Pancreas (tissue), 10 donors: ENCODE measurements at regions not wholly inside any gene's neighbourhood (a gene's known extent, or its start where the extent isn't known, plus 50 kb on each side); places are given as distances from the start of the nearest gene placed in this dataset.

Source experiments
- ATAC-seq, 4 donors: fragments of 200-7000 bp; cut with Tn5 transposase; one replicate each; pipeline versions ENCODE4 v1.8.0 to v1.9.1; 2020; ENCODE audit warnings: mild to moderate bottlenecking in 4 of 4, moderate library complexity in 4 of 4
- DNase-seq, 6 donors: peaks; one replicate each; pipeline ENCODE4 v3.0.0-alpha.2; 2020
- FAIRE-seq: peaks from 2 replicates; lab custom pipeline; 2012; peaks lifted over from hg19 to GRCh38; lab: Jason Lieb, UNC
- H3K27ac ChIP-seq, 4 donors: fragments of 200-600 bp; sonication (generic); 1 replicate in 3 of 4; 2 replicates in 1 of 4; pipeline versions ENCODE4 v1.5.0 to v1.8.0; 2020
- H3K27me3 ChIP-seq, 4 donors: fragments of 200-600 bp; one replicate each; pipeline ENCODE4 v1.8.0; 2021
- H3K36me3 ChIP-seq, 3 donors: fragments of 200-600 bp; sonication (generic) in 1 of 3; one replicate each; pipeline versions ENCODE4 v1.5.0 to v1.8.0; 2020 to 2021
- H3K4me1 ChIP-seq, 3 donors: fragments of 200-600 bp; one replicate each; pipeline ENCODE4 v1.8.0; 2021
- H3K4me3 ChIP-seq, 4 donors: fragments of 200-600 bp; sonication (generic) in 2 of 4; one replicate each; pipeline versions ENCODE4 v1.5.0 to v1.8.0; 2020 to 2021
- H3K9me3 ChIP-seq, 4 donors: fragments of 200-600 bp; one replicate each; pipeline ENCODE4 v1.8.0; 2021
- CTCF ChIP-seq, 4 donors: fragments of 200-600 bp; sonication (generic) in 3 of 4; IDR thresholded peaks; one replicate each; pipeline versions ENCODE4 v1.5.0 to v1.8.0; 2021; ENCODE audit warnings: antibody characterized with exemption in 4 of 4
- WGBS, 2 donors: extraction: QIAGEN DNeasy Blood & Tissue Kit; methylation state at CpG; one replicate each; pipeline ENCODE4 v1.1.7; 2013; 5-methylcytosine and 5-hydroxymethylcytosine counted together
- intact Hi-C, 3 donors: fragments of 100-400 bp; cut with DNase I; formaldehyde crosslinking; loops; one replicate each; pipeline versions ENCODE4 v1.11.1 to v1.14.2; 2022
- donor health status: healthy with polysubstance abuse.
- donor health status: DM: no; HTN: no; CAD: no; lungs with moderate emphysema.
- donor health status: DM: no; HTN: no; CAD: no.
- donor health status: control.
- donor health status: control.
- donor health status: Bipolar disorder and iron deficiency.
- donor health status: DM: yes; HTN: yes; CAD: no.
- donor health status: DM: no; HTN: no; CAD: no.
- donor health status: DM: no; HTN: no; CAD: no.
- donor health status: DM: yes; HTN: yes; CAD: no.

- no peak for ATAC-seq
- intact Hi-C loops = no loop called here
- H3K4me1 ChIP-seq = no peaks in the 10 kb centered on the region
- TF ChIP-seq CTCF (IDR thresholded peaks at IDR 0.05) = no peak
- H3K4me3 ChIP-seq = no peak overlapping the region
- no peaks in the 10 kb centered on the region for H3K36me3 ChIP-seq
- H3K9me3 ChIP-seq = no peaks in the 10 kb centered on the region
- FAIRE-seq = peak; percentile 23
- no peaks in the 10 kb centered on the region for H3K27me3 ChIP-seq
- no peak overlapping the region for H3K27ac ChIP-seq
- no peak for DNase-seq
Measured at GRCh38 chr6:93713974-93714373, 294.6 kb upstream of the EPHA7 start.

GRCh38 chr6:93703431-93703830 is 284.1 kb upstream of the EPHA7 start:
- intact Hi-C loops = no loop called here
- Histone ChIP-seq H3K4me1 (no peaks in the 10 kb centered on the region), H3K27ac (no peak overlapping the region), H3K36me3 (no peaks in the 10 kb centered on the region), H3K9me3 (no peaks in the 10 kb centered on the region), H3K4me3 (no peak overlapping the region), H3K27me3 (no peaks in the 10 kb centered on the region)
- ATAC-seq (no peak), FAIRE-seq (no peak), DNase-seq (no peak)
- TF ChIP-seq CTCF (IDR thresholded peaks at IDR 0.05) = no peak
- 43 to 60% methylated on average over 1 of the region's 1 CpG for WGBS, 2 donors

GRCh38 chr6:93701526-93701925 is 282.2 kb upstream of the EPHA7 start:
- Histone ChIP-seq H3K27me3 (no peaks in the 10 kb centered on the region), H3K4me3 (no peak overlapping the region), H3K4me1 (no peaks in the 10 kb centered on the region), H3K9me3 (no peaks in the 10 kb centered on the region), H3K27ac (no peak overlapping the region), H3K36me3 (no peaks in the 10 kb centered on the region)
- 12 to 25% methylated on average over 2 of the region's 2 CpGs for WGBS, 2 donors
- DNase-seq (no peak), ATAC-seq (peak in 1 of 4 donors; percentile 60), FAIRE-seq (no peak)
- TF ChIP-seq CTCF (IDR thresholded peaks at IDR 0.05) = no peak
- intact Hi-C loops = no loop called here

- Histone ChIP-seq H3K27me3 (no peaks in the 10 kb centered on the region), H3K4me1 (no peaks in the 10 kb centered on the region), H3K27ac (no peak overlapping the region), H3K4me3 (no peak overlapping the region), H3K9me3 (no peaks in the 10 kb centered on the region), H3K36me3 (no peaks in the 10 kb centered on the region)
- TF ChIP-seq CTCF (IDR thresholded peaks at IDR 0.05) = no peak
- 86 to 87% methylated on average over 2 of the region's 2 CpGs for WGBS, 2 donors
- ATAC-seq (no peak), DNase-seq (no peak), FAIRE-seq (no peak)
- intact Hi-C loops = no loop called here
Measured at GRCh38 chr6:93685494-93685893, 266.1 kb upstream of the EPHA7 start.

GRCh38 chr6:93684339-93684738 is 265.0 kb upstream of the EPHA7 start:
- Histone ChIP-seq H3K4me3 (no peak overlapping the region), H3K9me3 (no peaks in the 10 kb centered on the region), H3K4me1 (no peaks in the 10 kb centered on the region), H3K27ac (no peak overlapping the region), H3K27me3 (no peaks in the 10 kb centered on the region), H3K36me3 (no peaks in the 10 kb centered on the region)
- DNase-seq (no peak), ATAC-seq (no peak), FAIRE-seq (no peak)
- TF ChIP-seq CTCF (IDR thresholded peaks at IDR 0.05) = no peak
- intact Hi-C loops = no loop called here
- 67 to 95% methylated on average over 1 of the region's 1 CpG for WGBS, 2 donors
